ENCODE measurements at regions not wholly inside any gene's neighbourhood (a gene's known extent, or its start where the extent isn't known, plus 50 kb on each side); places are given as distances from the start of the nearest gene placed in this dataset.

- TF ChIP-seq, protein P1, sequence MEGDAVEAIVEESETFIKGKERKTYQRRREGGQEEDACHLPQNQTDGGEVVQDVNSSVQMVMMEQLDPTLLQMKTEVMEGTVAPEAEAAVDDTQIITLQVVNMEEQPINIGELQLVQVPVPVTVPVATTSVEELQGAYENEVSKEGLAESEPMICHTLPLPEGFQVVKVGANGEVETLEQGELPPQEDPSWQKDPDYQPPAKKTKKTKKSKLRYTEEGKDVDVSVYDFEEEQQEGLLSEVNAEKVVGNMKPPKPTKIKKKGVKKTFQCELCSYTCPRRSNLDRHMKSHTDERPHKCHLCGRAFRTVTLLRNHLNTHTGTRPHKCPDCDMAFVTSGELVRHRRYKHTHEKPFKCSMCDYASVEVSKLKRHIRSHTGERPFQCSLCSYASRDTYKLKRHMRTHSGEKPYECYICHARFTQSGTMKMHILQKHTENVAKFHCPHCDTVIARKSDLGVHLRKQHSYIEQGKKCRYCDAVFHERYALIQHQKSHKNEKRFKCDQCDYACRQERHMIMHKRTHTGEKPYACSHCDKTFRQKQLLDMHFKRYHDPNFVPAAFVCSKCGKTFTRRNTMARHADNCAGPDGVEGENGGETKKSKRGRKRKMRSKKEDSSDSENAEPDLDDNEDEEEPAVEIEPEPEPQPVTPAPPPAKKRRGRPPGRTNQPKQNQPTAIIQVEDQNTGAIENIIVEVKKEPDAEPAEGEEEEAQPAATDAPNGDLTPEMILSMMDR (IDR thresholded peaks at IDR 0.05; ENCODE audit: insufficient read depth, low read length, poor library complexity, severe bottlenecking), result no peak
- TF ChIP-seq EZH2phosphoT487 (conservative IDR thresholded peaks at IDR 0.05; ENCODE audit: low read length), result no peak
Observed at GRCh38 chr13:106748785-106749184, 180.8 kb upstream of the ARGLU1 start.

All from SU-DHL-6 (cell line).